ENCODE measurements at regions not wholly inside any gene's neighbourhood (a gene's known extent, or its start where the extent isn't known, plus 50 kb on each side); places are given as distances from the start of the nearest gene placed in this dataset.

GRCh38 chr21:23131177-23131576 lies 2133.0 kb downstream of the NCAM2 start:
- Mint-ChIP-seq H3K9me3 (peaks cover 24% of the 10 kb centered on the region), H3K36me3 (peaks cover 16% of the 10 kb centered on the region), H3K27me3 (ENCODE audit: low read depth) (no peaks in the 10 kb centered on the region; the same call in 1 of the 2 replicates), H3K4me1 (peaks cover 13% of the 10 kb centered on the region), H3K27ac (no peak overlapping the region), H3K4me3 (no peak overlapping the region)
- DNase-seq (ENCODE audit: low spot score) (peak; percentile 14), ATAC-seq (no peak)
- TF ChIP-seq ZSCAN18 (CRISPR knock-in tag; IDR thresholded peaks at IDR 0.05) = no peak
- TF ChIP-seq JAZF1 (CRISPR knock-in tag; IDR thresholded peaks at IDR 0.05) = no peak
- no peak for TF ChIP-seq AFF4 (CRISPR knock-in tag; IDR thresholded peaks at IDR 0.05; ENCODE audit: borderline replicate concordance)
- TF ChIP-seq STAT6 (CRISPR knock-in tag; conservative IDR thresholded peaks at IDR 0.05; ENCODE audit: low read depth) = no peak
- no peak for TF ChIP-seq ZNF671 (CRISPR knock-in tag; IDR thresholded peaks at IDR 0.05)
- TF ChIP-seq ZNF512 (CRISPR knock-in tag; IDR thresholded peaks at IDR 0.05; ENCODE audit: borderline replicate concordance) = no peak
- TF ChIP-seq ZMAT4 (CRISPR knock-in tag; IDR thresholded peaks at IDR 0.05) = no peak
- no peak for TF ChIP-seq ZBTB43 (CRISPR knock-in tag; IDR thresholded peaks at IDR 0.05)
- TF ChIP-seq CTCF (IDR thresholded peaks at IDR 0.05) = no peak
- no peak for TF ChIP-seq ATF2 (CRISPR knock-in tag; IDR thresholded peaks at IDR 0.05; ENCODE audit: borderline replicate concordance, low read depth)
- TF ChIP-seq PRDM15 (CRISPR knock-in tag; IDR thresholded peaks at IDR 0.05) = no peak
- no peak for TF ChIP-seq GTF2I (CRISPR knock-in tag; conservative IDR thresholded peaks at IDR 0.05)
- TF ChIP-seq NFE2L1 (CRISPR knock-in tag; IDR thresholded peaks at IDR 0.05) = no peak
- no peak for TF ChIP-seq SMAD4 (CRISPR knock-in tag; IDR thresholded peaks at IDR 0.05)
- no peak for TF ChIP-seq TCF7 (CRISPR knock-in tag; IDR thresholded peaks at IDR 0.05; ENCODE audit: low read depth)
- TF ChIP-seq RELA (CRISPR knock-in tag; IDR thresholded peaks at IDR 0.05; ENCODE audit: borderline replicate concordance) = no peak
- no peak for TF ChIP-seq PRRX2 (CRISPR knock-in tag; IDR thresholded peaks at IDR 0.05)
- TF ChIP-seq ETV6 (CRISPR knock-in tag; IDR thresholded peaks at IDR 0.05) = no peak
- CTCF ChIA-PET = no interaction called here
- POLR2A ChIA-PET = no interaction called here

Data from WTC11 (cell line).